Tibial nerve (tissue), 4 donors: ENCODE measurements at regions not wholly inside any gene's neighbourhood (a gene's known extent, or its start where the extent isn't known, plus 50 kb on each side); places are given as distances from the start of the nearest gene placed in this dataset.
"Not testable (repeated sequence)": the region's sequence is repeated elsewhere in the genome, so short reads cannot be mapped to it uniquely, and the experiment has no call there.

ENCODE experiments used
- CTCF ChIP-seq, 5 experiments: fragments of 200-600 bp in 3 of 5; fragments of 450-650 bp in 2 of 5; sonication (generic) in 3 of 5; IDR thresholded peaks; one replicate each; pipeline ENCODE4 v1.5.1; 2016 to 2019; ENCODE audit warnings: antibody characterized with exemption in 5 of 5, mild to moderate bottlenecking in 3 of 5, moderate library complexity in 2 of 5
- EP300 ChIP-seq, 2 donors: sonication (generic); formaldehyde crosslinking; IDR thresholded peaks; one replicate each; pipeline ENCODE4 v1.6.1; 2017; ENCODE audit warnings: antibody characterized with exemption in 2 of 2, mild to moderate bottlenecking in 1 of 2
- POLR2A ChIP-seq, 2 donors: fragments of 450-650 bp; IDR thresholded peaks; one replicate each; pipeline ENCODE4 v1.6.1; 2017; ENCODE audit warnings: antibody characterized with exemption in 2 of 2, mild to moderate bottlenecking in 2 of 2, moderate library complexity in 2 of 2

GRCh38 chr9:42273191-42273590 lies 89.7 kb downstream of the SPATA31A6 start:
- TF ChIP-seq CTCF, POLR2A, EP300 (IDR thresholded peaks at IDR 0.05): not testable (repeated sequence)
